Stimulated activated CD8-positive, alpha-beta memory T cell treated with anti-CD3 and anti-CD28 coated beads, Interleukin-15, amount 100 ng/mL, for 24 hours (primary cell): ENCODE measurements at regions not wholly inside any gene's neighbourhood (a gene's known extent, or its start where the extent isn't known, plus 50 kb on each side); places are given as distances from the start of the nearest gene placed in this dataset.

Experiments
- DNase-seq: peaks from one replicate; pipeline ENCODE4 v3.0.0-alpha.2; 2020; ENCODE audit warnings: low read depth

DNA sequence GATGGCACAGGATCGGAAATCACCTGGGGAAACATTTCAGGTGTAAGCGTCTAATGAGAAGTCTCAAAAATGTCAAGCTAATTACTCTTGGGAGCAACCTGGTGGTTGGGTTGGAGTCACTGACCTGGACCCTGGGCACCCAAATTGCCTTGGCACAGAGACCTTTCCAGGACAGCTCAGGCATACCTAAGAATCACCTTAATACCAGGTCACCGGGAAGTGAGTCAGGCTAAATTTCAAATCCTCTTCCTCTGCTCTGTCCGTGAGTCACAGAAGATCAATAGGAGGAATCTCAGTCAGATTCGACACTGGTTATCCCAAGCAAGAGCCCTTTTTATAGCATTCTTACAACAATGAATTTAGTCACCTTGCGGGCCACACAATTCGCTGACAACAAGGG is 179.6 kb upstream of the CAMK1G start:
- no peak for DNase-seq

DNA sequence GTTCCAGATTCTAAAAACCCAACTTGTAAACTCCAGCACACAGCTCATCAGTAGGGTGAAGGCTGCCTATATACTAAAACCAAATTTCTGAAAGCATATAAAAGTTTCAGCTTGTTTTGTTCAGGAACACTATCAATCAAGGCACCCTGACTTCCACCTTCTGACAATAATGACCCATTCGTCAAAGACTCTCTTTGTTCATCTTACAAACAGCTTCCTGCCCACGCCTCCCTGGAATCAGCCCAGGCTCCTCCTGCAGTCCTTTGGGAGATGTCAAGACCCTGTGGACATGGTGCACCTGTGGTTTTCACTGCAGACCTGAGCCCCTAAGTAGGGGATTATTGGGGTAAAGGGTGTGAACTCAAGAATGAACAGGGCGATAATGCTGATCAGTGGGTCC is 178.9 kb upstream of the CAMK1G start:
- DNase-seq = no peak

DNA sequence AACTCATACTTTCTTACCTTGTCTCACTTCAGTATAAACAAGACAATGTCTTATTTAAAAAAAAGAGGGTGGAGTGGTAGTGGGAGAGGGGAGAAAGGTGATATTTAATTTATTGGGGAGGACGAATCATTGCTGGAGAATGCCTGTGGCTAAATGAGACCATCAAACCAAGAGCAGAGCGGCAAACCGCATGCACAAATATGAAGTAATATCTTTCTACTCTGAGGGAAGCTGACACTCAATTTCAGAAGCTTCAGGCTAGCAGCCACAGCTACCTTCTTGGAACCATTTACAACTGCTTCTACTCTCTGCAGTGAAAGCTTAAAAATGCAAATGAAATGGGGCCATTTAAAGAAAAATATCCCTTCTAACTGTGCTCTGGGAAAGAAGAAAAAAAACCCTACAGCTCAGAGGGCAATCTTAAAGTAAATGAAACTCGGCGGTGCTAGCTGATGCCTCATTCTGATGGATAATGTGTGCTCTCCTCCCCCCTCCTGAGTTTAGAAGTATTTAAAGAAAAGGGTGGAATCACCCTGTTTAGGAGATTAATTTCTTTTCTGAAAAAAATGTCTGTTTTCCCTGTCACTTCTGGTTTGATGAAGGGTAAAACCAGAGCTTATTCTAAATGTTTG is 178.2 kb upstream of the CAMK1G start:
- DNase-seq = no peak

DNA sequence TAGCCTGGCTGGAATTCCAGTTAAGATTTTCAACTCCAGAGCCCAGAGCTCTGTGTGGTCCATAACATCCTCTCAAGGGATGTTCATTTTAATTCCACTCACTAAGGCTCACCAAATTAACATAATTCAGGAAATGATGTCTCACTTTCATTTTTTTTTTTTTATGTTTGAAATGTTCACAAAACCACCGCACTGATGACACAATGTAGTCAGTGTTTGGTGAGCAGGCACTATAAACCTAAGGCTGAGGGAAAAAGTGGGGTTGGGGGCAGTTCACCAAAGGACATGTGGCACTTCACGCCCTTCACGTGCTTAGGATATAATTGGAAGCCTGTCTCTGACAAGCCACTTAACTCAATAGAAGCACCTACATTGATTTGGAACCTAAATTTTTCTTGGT is 177.3 kb upstream of the CAMK1G start:
- DNase-seq = no peak

DNA sequence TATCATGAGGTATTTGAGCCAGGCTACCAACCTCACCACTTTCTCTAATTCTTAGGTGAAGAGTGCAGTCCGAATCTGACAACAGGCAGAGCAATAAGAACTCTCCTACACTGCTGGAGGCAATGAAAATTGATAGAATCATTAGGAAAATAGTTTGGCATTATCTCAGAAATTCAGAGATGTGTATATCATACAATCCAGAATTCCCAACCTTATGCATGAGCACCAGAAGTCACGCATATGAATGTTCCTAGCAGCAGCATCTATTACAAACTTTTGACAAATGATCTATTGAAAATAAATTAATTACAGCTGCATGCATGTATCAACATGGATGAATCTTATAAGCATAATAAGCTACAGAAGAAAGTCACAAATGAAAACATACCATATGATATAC is 176.9 kb upstream of the CAMK1G start:
- no peak for DNase-seq

DNA sequence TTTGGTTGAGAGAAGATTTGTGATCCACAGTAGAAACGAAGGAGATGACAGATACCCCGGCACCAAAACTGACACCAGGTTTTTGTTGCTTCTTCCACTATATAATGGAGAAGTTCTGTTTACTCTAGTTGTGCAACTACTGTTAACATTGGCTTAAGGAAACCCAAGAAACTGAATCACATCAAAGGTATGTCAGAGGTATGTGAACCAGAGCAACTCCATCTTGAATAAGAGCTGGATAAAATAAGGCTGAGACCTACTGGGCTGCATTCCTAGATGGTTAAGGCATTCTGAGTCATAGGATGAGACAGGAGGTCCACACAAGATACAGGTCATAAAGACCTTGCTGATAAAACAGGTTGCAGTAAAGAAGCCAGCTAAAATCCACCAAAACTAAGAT is 173.7 kb upstream of the CAMK1G start:
- no peak for DNase-seq

DNA sequence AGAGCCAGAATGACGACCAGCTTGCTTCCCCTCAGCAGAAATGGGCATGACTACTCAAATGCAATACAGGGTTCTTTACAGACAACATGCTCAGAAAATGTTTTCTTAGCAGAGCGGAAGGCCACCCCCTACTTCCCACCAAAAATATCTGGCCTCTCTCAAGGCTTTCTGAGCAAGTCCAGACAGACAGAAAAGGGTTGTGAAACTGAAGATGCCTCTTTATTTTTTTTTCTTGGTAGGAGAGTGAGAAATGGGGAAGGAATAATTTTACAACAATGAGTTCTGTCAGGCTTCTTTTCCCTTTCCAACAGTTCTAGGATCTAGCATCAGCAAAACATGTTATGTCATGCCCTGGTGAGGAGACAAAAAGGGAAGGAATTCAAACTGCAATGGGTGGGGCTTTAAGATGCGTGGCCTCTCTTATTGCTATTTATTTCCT is 172.0 kb upstream of the CAMK1G start:
- DNase-seq = no peak

DNA sequence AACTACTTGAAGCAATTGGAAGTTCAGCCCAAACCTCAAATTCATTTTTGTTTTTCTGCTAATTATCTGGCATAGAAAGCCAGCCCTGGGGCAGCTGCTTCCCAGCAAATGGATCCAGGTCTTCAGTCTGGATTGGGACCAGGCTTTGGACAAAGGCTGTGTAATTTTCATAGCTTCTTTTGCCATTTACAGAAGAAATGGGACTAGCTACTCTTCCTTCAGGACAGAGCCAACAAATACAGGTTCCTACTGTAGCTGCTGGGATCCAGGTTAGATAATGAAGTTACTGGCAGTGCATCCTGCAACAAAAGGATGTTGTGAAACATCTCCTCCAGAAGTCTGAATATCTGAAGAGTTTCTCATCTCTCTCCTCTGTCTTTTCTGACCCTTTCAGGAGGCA is 171.5 kb upstream of the CAMK1G start:
- DNase-seq = no peak

DNA sequence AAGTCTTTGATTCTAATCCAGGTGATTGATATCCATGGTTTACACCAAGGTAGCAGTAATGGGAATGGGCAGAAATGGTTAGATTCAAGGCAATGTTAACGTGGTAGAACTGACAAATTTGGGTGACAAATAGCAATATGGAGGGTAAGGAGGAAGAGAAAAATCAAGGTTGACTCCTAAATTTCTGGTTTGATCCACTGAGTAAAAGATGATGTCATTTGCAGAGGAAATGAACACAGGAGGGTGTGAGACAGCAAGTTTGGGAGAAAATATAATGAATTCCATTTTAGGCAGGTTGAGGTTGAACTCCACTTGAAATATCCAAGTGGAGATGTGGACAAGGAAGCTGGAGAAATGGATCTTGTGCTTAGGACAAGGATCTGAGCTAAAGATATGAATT is 170.9 kb upstream of the CAMK1G start:
- no peak for DNase-seq

DNA sequence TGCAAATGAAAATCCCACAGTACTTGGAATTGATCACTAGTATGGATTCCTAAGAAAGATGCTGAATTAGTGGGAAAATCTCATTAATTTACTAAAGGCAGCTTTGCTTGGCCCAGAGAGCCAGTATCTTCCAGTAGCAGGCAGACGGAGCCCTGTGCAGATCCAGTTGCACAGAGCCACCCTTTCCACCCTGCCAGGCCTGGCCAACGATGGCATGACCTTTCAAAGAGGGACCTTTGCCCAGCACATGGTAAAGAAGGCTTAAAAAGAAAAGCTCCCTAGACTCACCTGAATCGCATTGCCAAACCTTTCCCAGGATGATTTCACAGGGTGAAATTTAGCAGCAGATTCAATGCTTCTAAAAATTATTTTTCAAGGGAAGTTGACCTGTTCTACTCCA is 170.5 kb upstream of the CAMK1G start:
- no peak for DNase-seq

DNA sequence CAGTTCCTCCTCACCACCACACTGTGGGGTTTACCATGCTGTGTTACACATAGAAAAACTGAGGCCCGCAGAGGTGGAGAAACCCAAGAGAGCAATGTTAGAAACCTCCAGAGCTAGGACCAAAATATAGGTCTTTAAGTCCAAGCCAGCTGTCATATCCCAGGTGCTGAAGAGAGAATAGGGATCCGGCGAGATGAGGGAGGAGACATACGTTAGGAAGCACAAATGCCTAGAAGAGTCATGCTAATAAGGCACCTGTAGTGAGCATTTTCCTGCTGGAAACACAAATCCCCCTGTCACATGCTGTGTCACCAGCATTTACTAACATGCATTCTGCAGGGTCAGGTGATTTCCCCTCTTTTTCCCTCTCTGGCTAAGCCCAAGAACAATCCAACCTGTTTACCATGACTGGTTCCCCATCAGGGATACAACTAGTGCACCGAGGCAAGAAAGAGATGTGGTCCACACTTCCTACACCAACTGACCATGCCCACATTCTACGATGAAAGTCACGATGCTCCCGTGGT is 168.6 kb upstream of the CAMK1G start:
- no peak for DNase-seq

DNA sequence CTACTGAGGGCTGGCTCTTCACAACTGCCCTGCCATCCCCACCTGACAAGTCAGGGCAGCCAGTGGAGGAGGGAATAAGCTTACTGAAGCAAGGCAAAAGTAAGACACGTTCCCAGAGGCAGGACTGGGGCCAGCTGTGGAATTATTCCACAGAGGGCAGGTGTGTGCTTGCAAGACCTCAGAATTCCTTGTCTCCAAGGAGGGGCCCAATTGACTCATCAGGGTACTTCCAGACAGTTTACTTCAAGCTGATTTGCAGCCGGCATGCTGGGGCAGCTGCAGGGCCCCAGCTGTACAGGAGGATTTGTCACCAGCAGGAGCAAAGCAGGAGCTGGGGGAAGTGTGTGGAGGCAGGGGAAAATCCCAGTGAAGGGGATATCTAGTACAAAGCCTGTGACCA is 167.5 kb upstream of the CAMK1G start:
- DNase-seq = no peak

DNA sequence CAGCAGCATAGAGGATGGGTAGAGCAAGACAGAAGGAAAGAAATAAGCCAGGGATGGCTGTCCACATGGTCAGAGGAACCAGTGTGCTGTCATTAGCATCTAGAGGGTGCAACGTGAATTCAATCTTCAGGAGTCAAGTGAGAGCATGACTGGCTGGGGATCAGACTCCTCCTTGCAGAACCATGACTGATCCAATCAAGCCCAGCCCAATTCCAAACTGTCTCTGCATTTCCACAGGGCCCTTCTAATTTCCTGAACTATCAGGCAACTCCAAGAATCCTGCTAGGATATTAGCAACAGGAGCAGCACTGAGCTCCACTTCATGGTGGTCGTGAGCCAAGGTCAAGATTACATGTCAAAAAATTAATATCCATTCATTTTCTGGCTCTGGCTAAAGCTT is 166.8 kb upstream of the CAMK1G start:
- no peak for DNase-seq

DNA sequence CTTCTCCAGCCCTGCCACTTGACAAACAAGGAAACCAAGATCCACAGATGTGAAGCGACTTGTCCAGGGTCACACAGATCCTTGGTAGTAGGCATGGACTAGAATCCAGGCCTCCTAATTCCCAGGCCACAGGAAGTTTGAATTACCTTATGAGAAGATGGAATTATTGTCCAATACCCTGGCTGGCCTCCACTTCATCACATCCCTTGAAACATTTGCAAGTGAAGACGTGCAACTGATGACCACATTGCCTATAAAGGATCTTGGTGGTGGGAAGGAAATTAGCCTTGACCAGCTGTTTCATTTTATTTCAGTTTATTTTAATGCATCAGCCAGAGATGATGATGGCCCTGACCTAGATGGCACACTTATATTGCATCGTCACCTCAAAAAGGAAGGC is 165.8 kb upstream of the CAMK1G start:
- DNase-seq = no peak

DNA sequence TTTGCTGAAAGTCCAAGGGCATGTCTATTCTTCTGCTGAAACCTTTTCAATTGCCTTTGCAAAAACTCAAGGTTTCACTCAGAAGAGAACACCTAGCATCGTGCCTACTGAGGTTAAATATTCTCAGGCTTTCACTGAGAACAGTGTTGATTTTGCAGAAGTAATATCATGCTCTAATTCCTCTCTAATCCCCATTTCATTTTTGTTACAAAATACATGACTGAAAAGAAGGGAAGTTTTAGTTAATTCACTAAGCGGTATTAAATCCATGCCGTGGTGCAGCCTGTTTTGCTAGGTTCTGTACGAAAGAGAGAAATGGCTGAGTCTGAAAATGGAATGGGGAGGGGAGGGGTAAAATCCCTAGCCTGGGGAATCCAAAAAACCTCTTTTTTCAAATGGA is 163.2 kb upstream of the CAMK1G start:
- DNase-seq = no peak

DNA sequence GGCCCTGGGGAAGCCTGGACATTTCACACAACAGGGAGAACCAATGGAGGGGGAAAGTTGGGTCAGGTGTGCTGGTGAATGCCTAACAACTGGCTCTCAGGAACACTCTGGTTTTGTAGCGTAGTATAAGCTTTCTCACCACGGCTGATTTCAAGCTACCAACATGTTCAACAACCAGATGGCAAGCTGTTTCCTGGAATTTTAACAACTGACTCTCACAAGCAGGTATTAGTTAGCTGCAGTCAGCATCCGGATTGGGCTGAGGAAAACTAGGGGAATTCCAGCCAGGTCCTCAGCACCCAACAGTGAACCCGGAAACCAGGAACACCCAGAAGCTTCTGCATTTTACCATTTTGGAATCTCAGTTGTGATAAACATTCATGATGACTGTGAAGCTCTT is 162.3 kb upstream of the CAMK1G start:
- no peak for DNase-seq

DNA sequence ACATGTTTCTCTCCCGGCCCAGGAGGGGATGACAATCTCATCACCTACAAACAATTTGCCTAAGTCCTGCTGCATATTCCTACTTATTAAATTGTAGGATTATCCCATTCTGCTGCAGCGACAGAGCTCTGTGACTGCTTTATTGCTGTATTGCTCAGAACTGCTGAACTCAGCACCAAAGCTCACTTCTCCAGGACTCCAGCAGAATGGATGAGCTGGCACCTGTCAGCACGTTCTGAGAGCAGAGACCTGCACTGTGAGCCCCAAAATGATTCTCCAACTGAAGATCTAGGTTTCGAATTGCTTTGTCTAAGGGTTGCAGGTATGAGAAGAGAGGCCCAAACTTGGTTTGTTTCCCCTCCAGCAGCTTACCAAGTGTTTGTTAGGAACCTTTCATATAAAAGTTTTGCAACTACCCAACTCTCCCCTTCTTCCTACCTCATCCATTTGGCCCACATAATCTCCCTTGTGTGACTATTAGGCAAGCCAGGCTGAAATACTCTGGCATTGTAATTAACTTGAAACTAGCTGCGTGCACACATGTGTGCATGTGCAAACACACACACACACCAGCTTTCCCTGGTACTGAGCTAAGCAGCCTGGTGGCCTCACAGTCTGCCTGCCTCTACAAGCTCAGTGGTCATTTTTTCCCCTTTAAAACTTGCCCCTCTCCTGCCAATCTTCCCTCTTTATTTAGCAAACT is 161.4 kb upstream of the CAMK1G start:
- no peak for DNase-seq

DNA sequence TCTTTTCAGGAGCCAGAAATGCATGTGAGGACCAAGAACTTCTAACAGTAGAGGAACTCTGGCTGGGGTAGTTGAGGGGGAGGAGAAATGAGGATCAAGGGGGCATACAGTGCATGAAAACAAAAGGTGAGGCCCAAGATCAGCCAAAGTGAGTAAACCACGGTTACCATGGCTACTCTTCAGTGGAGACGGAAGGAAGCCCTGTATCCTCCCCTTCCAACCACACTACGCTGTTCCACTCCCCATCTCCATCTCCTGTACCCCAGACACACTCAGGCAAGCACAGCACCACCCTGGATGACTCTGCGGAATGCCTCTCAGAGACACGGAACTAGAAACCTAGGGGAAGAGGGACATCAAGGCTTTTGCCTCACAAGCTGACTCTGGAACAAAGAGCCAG is 157.6 kb upstream of the CAMK1G start:
- no peak for DNase-seq

DNA sequence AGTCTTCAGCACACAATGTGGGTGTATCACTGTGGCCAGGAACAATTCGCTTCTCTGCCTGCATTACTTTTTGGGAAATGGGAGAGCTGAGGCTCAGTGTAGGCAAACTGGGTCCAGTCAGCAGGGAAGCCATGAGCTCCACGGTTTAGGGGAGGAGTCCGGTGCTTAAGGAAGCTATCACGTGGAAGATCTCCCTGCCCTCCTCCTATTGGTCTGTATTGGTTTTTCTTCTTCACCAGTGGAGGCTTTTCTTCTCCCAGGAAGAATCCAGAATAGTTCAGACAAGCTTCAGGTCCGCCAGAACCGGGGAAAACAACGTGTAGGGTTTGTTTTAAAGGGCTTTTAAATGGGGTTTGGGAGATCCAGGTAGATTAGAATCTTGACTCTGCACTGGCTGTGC is 156.2 kb upstream of the CAMK1G start:
- DNase-seq = no peak

DNA sequence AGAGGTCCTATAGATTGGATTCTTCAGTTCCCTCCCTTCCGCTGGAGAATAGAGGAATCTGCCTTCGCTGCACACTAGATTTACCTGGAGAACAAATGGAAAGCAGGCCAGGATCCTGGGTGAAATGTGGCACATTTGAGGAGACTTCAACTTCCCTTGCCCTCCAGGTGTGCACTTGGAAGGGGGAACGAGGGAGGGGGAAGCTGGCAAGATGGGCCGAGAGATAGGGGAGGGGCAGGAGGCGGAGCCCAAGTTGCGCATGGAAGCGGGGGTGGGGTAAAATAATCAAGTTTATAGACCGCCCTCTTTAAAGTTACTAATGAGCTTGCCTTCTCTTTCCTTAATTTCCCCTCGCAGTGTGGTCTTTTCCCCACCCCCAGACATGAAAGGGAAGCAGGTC is 155.7 kb upstream of the CAMK1G start:
- no peak for DNase-seq

DNA sequence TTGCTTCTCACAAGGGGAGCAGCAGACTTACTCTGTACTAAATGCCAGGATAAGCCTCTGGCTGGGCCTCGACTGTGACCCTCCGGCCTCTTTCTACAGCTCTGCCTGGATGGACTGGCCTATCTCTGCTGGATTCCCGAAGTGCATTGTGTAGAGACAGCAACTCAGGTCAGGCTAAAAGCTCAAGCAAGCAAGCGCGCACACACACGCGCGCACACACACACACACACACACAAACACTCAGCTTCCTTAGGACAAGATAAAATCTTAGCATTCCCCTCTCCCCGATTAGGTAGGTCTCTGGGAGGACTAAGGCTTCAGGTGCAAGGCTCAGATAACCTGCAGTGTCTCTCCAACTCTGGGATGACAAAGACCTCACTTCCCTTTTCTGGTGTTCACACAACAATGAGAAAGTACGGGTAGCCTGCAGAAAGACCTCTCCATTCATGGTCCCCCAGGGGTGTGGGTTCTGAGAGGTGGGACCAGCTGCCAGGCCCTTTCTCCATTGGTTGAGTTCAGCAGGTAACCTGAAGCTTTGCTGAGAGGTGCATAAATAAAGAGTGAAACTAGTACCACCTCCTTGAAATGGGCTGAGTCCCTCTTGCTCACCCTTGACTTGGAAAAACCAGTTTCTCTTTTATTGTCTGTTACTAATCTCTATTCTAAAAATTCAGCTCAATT is 155.1 kb upstream of the CAMK1G start:
- no peak for DNase-seq

DNA sequence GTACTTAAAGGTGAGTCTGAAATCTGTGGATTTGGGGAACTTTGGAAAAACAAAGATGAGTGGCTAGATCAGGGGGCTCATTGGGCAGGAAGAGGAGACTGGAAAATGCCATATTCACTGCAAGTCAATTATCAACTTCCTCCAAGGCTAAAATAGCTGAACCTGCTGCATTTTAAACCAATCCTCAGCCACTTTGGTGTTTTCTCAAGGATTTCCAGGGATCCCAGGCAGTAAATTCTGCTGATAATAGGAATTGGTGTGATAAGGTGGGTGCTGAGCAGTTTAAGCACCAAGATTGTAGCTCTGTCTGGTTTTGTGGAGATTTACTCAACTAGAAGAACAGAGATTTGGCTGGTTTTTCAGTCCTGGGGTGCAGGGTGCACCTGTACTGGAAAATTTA is 153.9 kb upstream of the CAMK1G start:
- DNase-seq = no peak

DNA sequence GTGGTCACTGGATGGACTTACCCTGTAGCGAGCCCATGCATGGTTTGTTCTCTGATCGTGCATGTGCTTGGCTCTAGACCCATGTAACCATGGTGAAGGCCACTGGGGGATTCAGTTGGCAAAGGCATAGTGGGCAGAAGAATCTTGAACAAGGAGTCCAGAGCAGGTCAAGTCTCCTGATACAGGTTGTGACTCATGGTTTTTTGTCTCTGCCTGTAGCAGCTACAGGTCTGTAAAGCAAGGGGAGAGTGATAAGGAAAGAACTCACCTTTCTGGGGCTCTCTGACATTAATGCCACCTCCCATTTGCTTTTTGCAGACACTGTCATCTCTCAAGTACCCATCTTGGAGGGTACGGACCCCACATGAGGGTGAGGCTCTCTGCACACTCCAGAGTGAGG is 153.4 kb upstream of the CAMK1G start:
- DNase-seq = no peak
